GM12865 (cell line): ENCODE measurements at regions not wholly inside any gene's neighbourhood (a gene's known extent, or its start where the extent isn't known, plus 50 kb on each side); places are given as distances from the start of the nearest gene placed in this dataset.

Source experiments
- DNase-seq: peaks from one replicate; pipeline ENCODE4 v3.0.0; 2010; ENCODE audit warnings: low read depth
- H3K4me3 ChIP-seq: 2 replicates; pipeline ENCODE4 v1.5.1; 2011; ENCODE audit warnings: mild to moderate bottlenecking, low read depth, low read length, control low read depth
- TF ChIP-seq, protein P1 (sequence below): IDR thresholded peaks from 2 replicates; pipeline ENCODE4 v1.5.1; 2011; ENCODE audit warnings: low read length, control low read depth, low read depth, inconsistent platforms; ENCODE audit not compliant: insufficient read depth; ENCODE audit errors: missing control alignments

DNA sequence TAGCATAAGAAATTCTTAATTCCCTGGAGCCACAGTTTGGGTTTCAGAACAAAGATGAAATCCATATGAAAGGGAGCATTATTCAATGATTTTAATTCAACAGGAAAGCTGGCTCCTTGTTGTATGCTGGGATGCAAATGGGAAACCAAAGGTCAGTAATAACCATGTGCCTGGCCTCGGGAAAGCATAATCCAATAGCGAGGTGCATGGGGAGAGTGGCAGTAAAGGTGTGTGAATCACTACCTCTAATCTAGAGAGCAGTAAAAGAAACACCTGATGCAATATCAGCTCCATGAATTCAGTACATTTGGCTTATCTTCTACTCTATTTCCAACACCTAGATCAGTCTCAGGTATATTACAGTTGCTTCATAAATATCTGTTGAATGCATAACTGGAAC, 220.1 kb downstream of the FBXO15 start:
- no peak overlapping the region for H3K4me3 ChIP-seq
- TF ChIP-seq, protein P1, sequence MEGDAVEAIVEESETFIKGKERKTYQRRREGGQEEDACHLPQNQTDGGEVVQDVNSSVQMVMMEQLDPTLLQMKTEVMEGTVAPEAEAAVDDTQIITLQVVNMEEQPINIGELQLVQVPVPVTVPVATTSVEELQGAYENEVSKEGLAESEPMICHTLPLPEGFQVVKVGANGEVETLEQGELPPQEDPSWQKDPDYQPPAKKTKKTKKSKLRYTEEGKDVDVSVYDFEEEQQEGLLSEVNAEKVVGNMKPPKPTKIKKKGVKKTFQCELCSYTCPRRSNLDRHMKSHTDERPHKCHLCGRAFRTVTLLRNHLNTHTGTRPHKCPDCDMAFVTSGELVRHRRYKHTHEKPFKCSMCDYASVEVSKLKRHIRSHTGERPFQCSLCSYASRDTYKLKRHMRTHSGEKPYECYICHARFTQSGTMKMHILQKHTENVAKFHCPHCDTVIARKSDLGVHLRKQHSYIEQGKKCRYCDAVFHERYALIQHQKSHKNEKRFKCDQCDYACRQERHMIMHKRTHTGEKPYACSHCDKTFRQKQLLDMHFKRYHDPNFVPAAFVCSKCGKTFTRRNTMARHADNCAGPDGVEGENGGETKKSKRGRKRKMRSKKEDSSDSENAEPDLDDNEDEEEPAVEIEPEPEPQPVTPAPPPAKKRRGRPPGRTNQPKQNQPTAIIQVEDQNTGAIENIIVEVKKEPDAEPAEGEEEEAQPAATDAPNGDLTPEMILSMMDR = no peak
- no peak for DNase-seq

DNA sequence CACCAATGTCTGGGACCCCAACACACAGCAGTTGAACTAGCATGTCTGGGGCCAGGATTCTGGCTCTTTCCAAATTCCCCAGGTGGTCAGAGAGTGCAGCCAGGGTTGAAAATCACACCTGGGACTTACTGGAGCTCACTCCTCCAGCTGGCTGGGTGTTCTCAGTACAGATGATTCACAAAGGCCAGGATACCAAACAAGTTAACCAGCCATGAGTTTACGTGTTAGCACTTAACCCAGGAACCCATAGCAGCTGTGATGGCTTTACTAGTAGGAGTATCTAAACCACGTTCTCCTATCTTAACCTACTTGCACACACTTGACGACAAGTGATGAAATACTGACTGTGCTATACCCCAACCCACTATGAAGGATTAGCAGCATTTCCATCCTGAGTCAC, 222.8 kb downstream of the FBXO15 start:
- TF ChIP-seq, protein P1 = no peak
- no peak overlapping the region for H3K4me3 ChIP-seq
- no peak for DNase-seq

GRCh38 chr18:73924307-73924706, 223.3 kb downstream of the FBXO15 start:
- TF ChIP-seq, protein P1 = no peak
- no peak for DNase-seq
- no peak overlapping the region for H3K4me3 ChIP-seq

GRCh38 chr18:73923866-73924265, 223.8 kb downstream of the FBXO15 start:
- H3K4me3 ChIP-seq = no peak overlapping the region
- TF ChIP-seq, protein P1 = no peak
- no peak for DNase-seq

DNA sequence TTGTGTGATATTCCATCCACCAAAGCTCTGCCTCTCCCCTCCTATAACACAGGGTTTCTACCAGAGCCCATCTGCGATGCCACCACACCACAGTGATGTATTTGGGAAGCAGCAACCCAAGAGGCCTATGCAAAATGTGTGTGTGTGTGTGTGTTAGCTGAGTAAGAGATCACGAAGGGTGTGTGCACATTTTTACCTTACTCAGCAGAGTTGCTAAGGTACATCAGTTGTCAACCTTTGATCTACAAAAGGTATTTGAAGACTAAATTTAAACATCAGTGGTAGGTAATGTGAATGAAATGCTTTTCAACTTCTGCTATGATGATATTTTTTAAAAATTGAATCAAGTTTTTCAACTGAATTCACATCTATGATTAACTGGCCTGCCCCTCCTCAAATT, 227.6 kb downstream of the FBXO15 start:
- DNase-seq = no peak
- H3K4me3 ChIP-seq = no peak overlapping the region
- TF ChIP-seq, protein P1 = no peak

- no peak overlapping the region for H3K4me3 ChIP-seq
- no peak for DNase-seq
- TF ChIP-seq, protein P1 = no peak
Measured at GRCh38 chr18:73918816-73919215, 228.8 kb downstream of the FBXO15 start.

- no peak overlapping the region for H3K4me3 ChIP-seq
Measured at GRCh38 chr18:73917046-73917445, 230.6 kb downstream of the FBXO15 start.

More at GRCh38 chr18:73917046-73917445, 230.6 kb downstream of the FBXO15 start:
- TF ChIP-seq, protein P1 = no peak
- DNase-seq = no peak
